ENCODE measurements at regions not wholly inside any gene's neighbourhood (a gene's known extent, or its start where the extent isn't known, plus 50 kb on each side); places are given as distances from the start of the nearest gene placed in this dataset.

DNA sequence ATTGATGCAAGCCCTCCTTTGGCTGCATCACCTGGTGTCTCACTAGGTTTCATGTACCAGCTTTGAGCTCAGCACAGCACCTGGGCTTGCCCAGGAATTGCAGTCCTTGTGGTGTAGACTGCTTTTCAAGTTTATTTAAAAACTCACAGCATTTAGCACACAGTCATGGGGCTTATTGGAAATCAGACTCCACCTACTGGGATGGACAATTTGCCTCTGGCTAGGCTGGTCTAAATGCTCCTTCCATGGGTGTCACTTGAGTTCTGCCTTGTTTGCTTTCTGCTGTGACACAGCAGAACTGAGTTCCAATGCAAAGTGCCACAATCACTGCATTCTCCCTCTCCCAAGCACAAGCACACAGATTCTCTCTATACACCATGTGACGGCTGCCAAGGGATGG is 453.3 kb downstream of the GABRG2 start:
- H3K9me3 ChIP-seq (ENCODE audit: control insufficient read depth, low read length), result no peaks in the 10 kb centered on the region
- WGBS, 2 experiments (ENCODE audit: insufficient coverage in 2 of 2), result no CpG with 5 or more reads among the region's 1 CpG
- H3K4me3 ChIP-seq (ENCODE audit: extremely low read depth, insufficient read depth, low read length, poor library complexity, severe bottlenecking), result no peak overlapping the region
- no peaks in the 10 kb centered on the region for H3K36me3 ChIP-seq (ENCODE audit: control insufficient read depth, insufficient read depth, low read length)
- H3K4me1 ChIP-seq (ENCODE audit: control insufficient read depth, insufficient read depth, low read length, poor library complexity, severe bottlenecking), result no peaks in the 10 kb centered on the region
- no peak overlapping the region for H3K27ac ChIP-seq (ENCODE audit: low read depth, low read length, severe bottlenecking)

DNA sequence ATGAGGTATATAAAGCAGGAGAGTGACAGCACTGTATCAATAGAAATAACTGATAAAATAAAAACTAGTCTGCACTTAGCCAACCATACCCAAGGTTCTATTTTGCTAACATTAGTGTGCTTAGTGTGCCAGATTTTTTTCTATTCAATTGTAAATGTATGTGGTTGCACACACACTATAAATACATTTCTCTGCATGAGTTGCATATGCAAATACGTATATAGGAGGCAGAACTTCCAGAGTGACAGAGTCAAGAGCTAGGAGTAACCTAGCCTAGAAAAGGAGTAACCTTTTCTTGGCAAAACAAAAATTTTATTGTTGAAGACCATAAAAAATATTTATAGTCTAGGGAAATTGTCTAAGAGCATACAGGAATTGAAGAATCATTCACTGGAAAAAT is 461.6 kb downstream of the GABRG2 start:
- H3K36me3 ChIP-seq (ENCODE audit: control insufficient read depth, insufficient read depth, low read length), result no peaks in the 10 kb centered on the region
- no peak overlapping the region for H3K27ac ChIP-seq (ENCODE audit: low read depth, low read length, severe bottlenecking)
- no peaks in the 10 kb centered on the region for H3K4me1 ChIP-seq (ENCODE audit: control insufficient read depth, insufficient read depth, low read length, poor library complexity, severe bottlenecking)
- H3K9me3 ChIP-seq (ENCODE audit: control insufficient read depth, low read length), result no peaks in the 10 kb centered on the region
- no CpG with 5 or more reads among the region's 1 CpG for WGBS, 2 experiments (ENCODE audit: insufficient coverage in 2 of 2)
- no peak overlapping the region for H3K4me3 ChIP-seq (ENCODE audit: extremely low read depth, insufficient read depth, low read length, poor library complexity, severe bottlenecking)

DNA sequence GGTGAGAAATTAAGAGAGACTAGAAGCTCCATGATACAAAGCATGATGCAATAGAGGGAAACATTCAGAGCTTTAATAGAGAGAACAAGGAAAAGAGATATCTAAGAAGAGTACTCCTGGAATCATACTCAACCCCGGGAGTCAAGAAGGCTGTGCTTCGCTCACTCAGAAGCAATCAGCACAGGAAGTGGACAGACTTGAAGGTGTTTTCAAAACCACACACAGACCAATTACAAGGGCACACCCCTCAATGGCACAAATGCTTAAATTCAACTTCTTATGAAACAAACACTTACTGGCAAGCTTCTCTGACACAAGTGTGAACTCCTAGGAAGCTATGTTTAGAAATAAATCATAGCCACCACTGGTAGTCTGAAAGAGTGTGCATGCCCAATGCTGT is 462.3 kb downstream of the GABRG2 start:
- H3K4me1 ChIP-seq (ENCODE audit: control insufficient read depth, insufficient read depth, low read length, poor library complexity, severe bottlenecking), result no peaks in the 10 kb centered on the region
- H3K36me3 ChIP-seq (ENCODE audit: control insufficient read depth, insufficient read depth, low read length), result no peaks in the 10 kb centered on the region
- H3K4me3 ChIP-seq (ENCODE audit: extremely low read depth, insufficient read depth, low read length, poor library complexity, severe bottlenecking), result no peak overlapping the region
- no peak overlapping the region for H3K27ac ChIP-seq (ENCODE audit: low read depth, low read length, severe bottlenecking)
- 100% methylated on average over 1 of the region's 2 CpGs; no CpG with 5 or more reads in 1 of the 2 experiments for WGBS, 2 experiments (ENCODE audit: insufficient coverage in 2 of 2)
- no peaks in the 10 kb centered on the region for H3K9me3 ChIP-seq (ENCODE audit: control insufficient read depth, low read length)

DNA sequence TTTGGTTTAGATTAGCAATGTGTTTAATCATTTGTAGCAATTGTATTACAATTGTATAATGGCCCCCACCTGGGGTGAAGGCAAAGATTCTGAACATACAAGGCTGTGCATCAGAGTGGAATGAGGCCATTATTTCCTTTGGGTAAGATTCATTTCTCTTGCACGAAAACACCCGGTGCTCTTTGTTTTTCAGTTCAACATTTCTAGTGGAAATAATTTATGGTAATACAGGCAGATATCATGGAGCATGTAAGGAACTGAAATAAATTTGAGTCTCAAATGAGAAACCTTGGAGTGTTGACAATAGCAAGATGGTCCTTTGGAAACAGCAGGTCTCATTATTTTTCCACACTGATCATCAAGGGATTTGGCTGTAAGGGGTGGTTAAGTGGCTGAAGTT is 475.9 kb downstream of the GABRG2 start:
- 100% methylated on average over 2 of the region's 2 CpGs; no CpG with 5 or more reads in 1 of the 2 experiments for WGBS, 2 experiments (ENCODE audit: insufficient coverage in 2 of 2)
- no peak overlapping the region for H3K4me3 ChIP-seq (ENCODE audit: extremely low read depth, insufficient read depth, low read length, poor library complexity, severe bottlenecking)
- H3K9me3 ChIP-seq (ENCODE audit: control insufficient read depth, low read length), result peaks cover 1% of the 10 kb centered on the region
- H3K27ac ChIP-seq (ENCODE audit: low read depth, low read length, severe bottlenecking), result no peak overlapping the region
- H3K4me1 ChIP-seq (ENCODE audit: control insufficient read depth, insufficient read depth, low read length, poor library complexity, severe bottlenecking), result no peaks in the 10 kb centered on the region
- H3K36me3 ChIP-seq (ENCODE audit: control insufficient read depth, insufficient read depth, low read length), result no peaks in the 10 kb centered on the region

DNA sequence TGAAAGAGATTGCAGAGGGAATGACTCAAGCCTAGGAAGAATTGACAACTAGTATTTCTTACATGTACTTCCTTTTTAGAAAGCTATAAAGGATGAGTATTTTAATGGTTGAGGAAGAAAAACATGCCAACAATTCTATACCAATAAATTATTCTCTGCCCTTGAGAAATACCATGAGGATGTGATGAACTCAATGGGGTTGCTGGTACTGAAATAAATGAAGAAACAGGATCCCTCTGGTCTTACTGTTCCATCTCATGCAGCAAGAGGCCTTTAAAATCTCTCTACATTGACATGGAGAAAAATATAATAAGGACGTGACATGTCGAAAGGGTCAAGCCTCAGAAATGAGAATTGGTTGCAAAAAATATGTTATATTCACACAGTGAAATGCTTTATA is 477.3 kb downstream of the GABRG2 start:
- Histone ChIP-seq H3K27ac (ENCODE audit: low read depth, low read length, severe bottlenecking) (no peak overlapping the region), H3K4me1 (ENCODE audit: control insufficient read depth, insufficient read depth, low read length, poor library complexity, severe bottlenecking) (no peaks in the 10 kb centered on the region), H3K36me3 (ENCODE audit: control insufficient read depth, insufficient read depth, low read length) (no peaks in the 10 kb centered on the region), H3K9me3 (ENCODE audit: control insufficient read depth, low read length) (peaks cover 3% of the 10 kb centered on the region), H3K4me3 (ENCODE audit: extremely low read depth, insufficient read depth, low read length, poor library complexity, severe bottlenecking) (no peak overlapping the region)
- no CpG with 5 or more reads among the region's 2 CpGs for WGBS, 2 experiments (ENCODE audit: insufficient coverage in 2 of 2)

DNA sequence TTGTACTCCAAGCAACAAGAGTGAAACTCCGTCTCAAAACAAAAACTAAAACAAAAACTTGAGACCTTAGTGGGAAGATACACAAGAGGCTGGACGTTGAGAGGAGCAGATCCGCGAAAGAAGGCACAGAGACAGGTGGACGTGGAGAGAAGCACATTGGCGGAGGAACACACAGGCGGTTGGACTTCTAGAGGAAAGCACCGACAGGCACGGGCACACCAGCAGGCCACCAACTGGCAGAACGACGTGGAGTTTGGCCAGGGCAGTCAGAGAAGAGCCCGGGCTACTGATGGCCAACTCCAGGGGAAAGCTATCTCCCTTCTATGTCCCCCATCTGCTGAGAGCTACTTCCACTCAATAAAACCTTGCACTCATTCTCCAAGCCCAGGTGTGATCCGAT is 482.7 kb downstream of the GABRG2 start:
- H3K4me1 ChIP-seq (ENCODE audit: control insufficient read depth, insufficient read depth, low read length, poor library complexity, severe bottlenecking), result no peaks in the 10 kb centered on the region
- no peaks in the 10 kb centered on the region for H3K36me3 ChIP-seq (ENCODE audit: control insufficient read depth, insufficient read depth, low read length)
- 84 to 92% methylated on average over 11 to 12 of the region's 13 CpGs for WGBS, 2 experiments (ENCODE audit: insufficient coverage in 2 of 2)
- no peak overlapping the region for H3K4me3 ChIP-seq (ENCODE audit: extremely low read depth, insufficient read depth, low read length, poor library complexity, severe bottlenecking)
- peaks cover 3% of the 10 kb centered on the region for H3K9me3 ChIP-seq (ENCODE audit: control insufficient read depth, low read length)
- H3K27ac ChIP-seq (ENCODE audit: low read depth, low read length, severe bottlenecking), result no peak overlapping the region

DNA sequence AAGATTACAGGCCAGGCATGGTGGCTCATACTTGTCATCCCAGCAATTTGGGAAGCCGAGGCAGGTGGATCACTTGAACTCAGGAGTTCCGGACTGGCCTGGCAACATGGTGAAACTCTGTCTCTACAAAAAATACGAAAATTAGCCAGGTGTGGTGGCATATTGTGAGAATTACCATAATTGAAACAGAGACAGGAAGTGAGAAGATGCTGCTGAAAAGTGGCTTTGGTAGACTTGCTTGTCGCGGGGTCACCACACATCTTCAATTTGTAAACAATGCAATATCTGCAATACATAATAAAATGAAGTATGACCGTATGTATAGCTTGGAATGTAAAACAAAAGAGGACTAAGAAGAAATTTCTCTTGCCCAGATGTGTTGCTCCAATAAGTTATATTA is 490.5 kb downstream of the GABRG2 start:
- Histone ChIP-seq H3K4me1 (ENCODE audit: control insufficient read depth, insufficient read depth, low read length, poor library complexity, severe bottlenecking) (no peaks in the 10 kb centered on the region), H3K36me3 (ENCODE audit: control insufficient read depth, insufficient read depth, low read length) (no peaks in the 10 kb centered on the region), H3K4me3 (ENCODE audit: extremely low read depth, insufficient read depth, low read length, poor library complexity, severe bottlenecking) (no peak overlapping the region), H3K27ac (ENCODE audit: low read depth, low read length, severe bottlenecking) (no peak overlapping the region), H3K9me3 (ENCODE audit: control insufficient read depth, low read length) (no peaks in the 10 kb centered on the region)
- WGBS, 2 experiments (ENCODE audit: insufficient coverage in 2 of 2), result 94 to 100% methylated on average over 2 of the region's 6 CpGs

DNA sequence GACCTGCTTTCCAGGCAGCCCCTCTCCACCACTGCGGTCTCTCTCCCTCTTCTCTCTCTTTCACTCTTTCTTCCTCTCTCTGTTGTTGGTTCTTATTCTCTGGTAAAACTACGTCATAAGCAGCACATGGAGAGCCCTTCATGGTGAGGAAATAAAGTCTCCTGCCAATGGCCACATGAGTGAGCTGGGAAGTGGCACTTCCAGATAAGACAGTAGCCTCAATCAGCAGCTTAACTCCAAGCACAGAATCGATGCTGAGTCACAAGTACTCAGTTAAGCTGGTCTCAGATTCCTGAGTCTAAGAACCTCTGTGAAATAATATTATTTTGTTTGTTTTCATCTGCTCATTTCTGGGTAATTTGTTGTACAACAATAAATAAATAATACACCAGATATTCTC is 500.1 kb downstream of the GABRG2 start:
- Histone ChIP-seq H3K27ac (ENCODE audit: low read depth, low read length, severe bottlenecking) (no peak overlapping the region), H3K9me3 (ENCODE audit: control insufficient read depth, low read length) (no peaks in the 10 kb centered on the region), H3K36me3 (ENCODE audit: control insufficient read depth, insufficient read depth, low read length) (no peaks in the 10 kb centered on the region), H3K4me1 (ENCODE audit: control insufficient read depth, insufficient read depth, low read length, poor library complexity, severe bottlenecking) (no peaks in the 10 kb centered on the region), H3K4me3 (ENCODE audit: extremely low read depth, insufficient read depth, low read length, poor library complexity, severe bottlenecking) (no peak overlapping the region)
- WGBS, 2 experiments (ENCODE audit: insufficient coverage in 2 of 2), result 88% methylated on average over 1 of the region's 3 CpGs; no CpG with 5 or more reads in 1 of the 2 experiments

DNA sequence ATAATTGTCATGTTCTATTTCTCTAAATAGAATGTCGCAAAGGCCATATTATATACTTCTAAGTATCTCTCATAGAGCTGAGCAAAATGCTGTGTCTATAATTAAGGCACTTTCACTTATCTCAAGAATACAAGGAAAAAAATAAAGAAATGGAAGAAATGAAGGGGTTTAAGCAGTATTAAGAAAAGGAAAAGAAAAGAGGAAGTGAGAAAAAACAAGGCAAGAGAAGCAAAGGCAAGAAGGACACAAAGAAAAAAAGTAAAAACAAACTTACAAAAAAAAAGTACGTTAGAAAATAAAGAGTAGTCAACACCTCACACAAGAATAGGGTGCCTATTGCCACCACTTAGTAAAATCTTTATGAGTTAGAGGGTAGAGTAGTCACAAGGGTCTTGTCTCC is 506.2 kb downstream of the GABRG2 start:
- no CpG with 5 or more reads among the region's 2 CpGs for WGBS, 2 experiments (ENCODE audit: insufficient coverage in 2 of 2)
- Histone ChIP-seq H3K4me1 (ENCODE audit: control insufficient read depth, insufficient read depth, low read length, poor library complexity, severe bottlenecking) (no peaks in the 10 kb centered on the region), H3K27ac (ENCODE audit: low read depth, low read length, severe bottlenecking) (no peak overlapping the region), H3K4me3 (ENCODE audit: extremely low read depth, insufficient read depth, low read length, poor library complexity, severe bottlenecking) (no peak overlapping the region), H3K9me3 (ENCODE audit: control insufficient read depth, low read length) (no peaks in the 10 kb centered on the region), H3K36me3 (ENCODE audit: control insufficient read depth, insufficient read depth, low read length) (no peaks in the 10 kb centered on the region)

DNA sequence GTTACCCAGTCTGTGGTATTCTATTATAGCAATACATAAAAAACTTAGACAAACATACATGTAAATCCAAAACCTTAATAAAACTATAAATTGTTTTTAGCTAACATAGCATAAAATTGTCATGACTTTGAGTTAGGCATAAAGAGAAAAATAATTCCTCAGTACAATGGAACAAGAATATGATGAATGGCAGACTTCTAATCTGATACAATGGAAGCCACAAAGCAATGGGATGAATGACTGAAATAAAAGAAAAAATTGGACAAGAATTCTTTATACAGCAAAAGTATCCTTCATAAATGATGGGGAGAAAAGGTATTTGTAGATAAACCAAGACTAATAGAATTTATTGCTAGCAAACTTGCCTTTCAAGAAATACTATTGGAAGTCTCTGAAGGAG is 524.2 kb downstream of the GABRG2 start:
- Histone ChIP-seq H3K4me1 (ENCODE audit: control insufficient read depth, insufficient read depth, low read length, poor library complexity, severe bottlenecking) (no peaks in the 10 kb centered on the region), H3K27ac (ENCODE audit: low read depth, low read length, severe bottlenecking) (no peak overlapping the region), H3K9me3 (ENCODE audit: control insufficient read depth, low read length) (peaks cover 4% of the 10 kb centered on the region), H3K36me3 (ENCODE audit: control insufficient read depth, insufficient read depth, low read length) (no peaks in the 10 kb centered on the region), H3K4me3 (ENCODE audit: extremely low read depth, insufficient read depth, low read length, poor library complexity, severe bottlenecking) (no peak overlapping the region)

DNA sequence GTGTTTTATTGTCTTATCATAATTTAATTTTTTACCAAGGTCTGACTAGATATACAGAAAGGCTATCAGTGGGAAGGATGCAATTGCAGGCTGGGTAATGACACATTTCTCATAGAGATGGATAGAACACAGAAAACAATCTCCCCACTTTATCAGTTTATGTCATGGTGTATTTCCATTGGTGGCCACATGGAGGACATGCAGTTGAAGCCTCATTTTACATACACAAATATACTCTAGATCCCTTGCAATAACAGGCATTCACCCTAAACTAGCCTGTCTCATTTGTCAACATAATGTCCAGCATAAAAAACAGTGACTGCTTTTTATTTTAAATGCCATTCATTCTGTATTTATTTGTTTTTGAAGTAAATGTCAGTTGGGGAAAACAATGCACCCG is 526.3 kb downstream of the GABRG2 start:
- Histone ChIP-seq H3K4me3 (ENCODE audit: extremely low read depth, insufficient read depth, low read length, poor library complexity, severe bottlenecking) (no peak overlapping the region), H3K27ac (ENCODE audit: low read depth, low read length, severe bottlenecking) (no peak overlapping the region), H3K9me3 (ENCODE audit: control insufficient read depth, low read length) (peaks cover 4% of the 10 kb centered on the region), H3K36me3 (ENCODE audit: control insufficient read depth, insufficient read depth, low read length) (no peaks in the 10 kb centered on the region), H3K4me1 (ENCODE audit: control insufficient read depth, insufficient read depth, low read length, poor library complexity, severe bottlenecking) (no peaks in the 10 kb centered on the region)
- WGBS, 2 experiments (ENCODE audit: insufficient coverage in 2 of 2), result no CpG with 5 or more reads among the region's 1 CpG

Data from mesodermal cell (in vitro differentiated cells).